GM13977 (cell line): ENCODE measurements at regions not wholly inside any gene's neighbourhood (a gene's known extent, or its start where the extent isn't known, plus 50 kb on each side); places are given as distances from the start of the nearest gene placed in this dataset.

ENCODE experiments used
- DNase-seq: peaks from one replicate; pipeline ENCODE4 v3.0.0; 2012; ENCODE audit warnings: low spot score
- CTCF ChIP-seq: IDR thresholded peaks from 2 replicates; pipeline ENCODE4 v1.5.1; 2012; ENCODE audit warnings: mild to moderate bottlenecking, control low read depth; ENCODE audit not compliant: insufficient read depth; ENCODE audit errors: extremely low read depth, missing control alignments
- in situ Hi-C: fragments of 300-500 bp; cut with MboI; formaldehyde crosslinking; loops from one replicate; pipeline ENCODE4 v1.12.0; 2022; ENCODE audit warnings: low sequenced_read_pairs, low pct_unique_long_range_greater_than_20kb, mixed read lengths, inconsistent platforms; ENCODE audit not compliant: unreplicated experiment

GRCh38 chr9:32220750-32221149 lies 163.7 kb upstream of the ACO1 start:
- in situ Hi-C loops, result no loop called here
- no peak for TF ChIP-seq CTCF
- no peak for DNase-seq

- in situ Hi-C loops, result no loop called here
- no peak for TF ChIP-seq CTCF
- no peak for DNase-seq
Measured at GRCh38 chr9:32234451-32234850, 150.0 kb upstream of the ACO1 start.

GRCh38 chr9:32247168-32247567 lies 137.3 kb upstream of the ACO1 start:
- in situ Hi-C loops, result no loop called here

GRCh38 chr9:32248189-32248712 lies 136.2 kb upstream of the ACO1 start:
- in situ Hi-C loops, result no loop called here
- TF ChIP-seq CTCF, result no peak
- DNase-seq, result no peak

More at GRCh38 chr9:32247168-32247567, 137.3 kb upstream of the ACO1 start:
- TF ChIP-seq CTCF, result no peak
- DNase-seq, result no peak

- TF ChIP-seq CTCF, result peak; percentile 78
- in situ Hi-C loops, result no loop called here
- DNase-seq, result peak; percentile 58
Measured at GRCh38 chr9:32251539-32251938, 132.9 kb upstream of the ACO1 start.

GRCh38 chr9:32253731-32254130 lies 130.7 kb upstream of the ACO1 start:
- DNase-seq, result no peak
- in situ Hi-C loops, result no loop called here
- no peak for TF ChIP-seq CTCF

- no peak for DNase-seq
- in situ Hi-C loops, result no loop called here
- no peak for TF ChIP-seq CTCF
Measured at GRCh38 chr9:32255026-32255425, 129.4 kb upstream of the ACO1 start.
